Brain microvascular endothelial cell (primary cell): ENCODE measurements at regions not wholly inside any gene's neighbourhood (a gene's known extent, or its start where the extent isn't known, plus 50 kb on each side); places are given as distances from the start of the nearest gene placed in this dataset.

Experiments used
- DNase-seq: peaks from one replicate; pipeline ENCODE4 v3.0.0-alpha.2; 2020
- H3K27ac ChIP-seq: fragments of 250-450 bp; sonication (Bioruptor Pico); 2 replicates; pipeline ENCODE4 v1.5.1; 2020; ENCODE audit warnings: mild to moderate bottlenecking, moderate library complexity
- H3K27me3 ChIP-seq: fragments of 250-450 bp; sonication (Bioruptor Pico); replicated peaks from 2 replicates; pipeline ENCODE4 v1.5.1; 2020; ENCODE audit warnings: mild to moderate bottlenecking
- H3K36me3 ChIP-seq: fragments of 250-450 bp; sonication (Bioruptor Pico); replicated peaks from 2 replicates; pipeline ENCODE4 v1.5.1; 2020; ENCODE audit warnings: mild to moderate bottlenecking
- H3K4me3 ChIP-seq: 2 replicates; pipeline ENCODE4 v1.5.1; 2011; ENCODE audit warnings: low read depth, mild to moderate bottlenecking, control low read depth, low read length, moderate library complexity
- CTCF ChIP-seq: IDR thresholded peaks from 2 replicates; pipeline ENCODE4 v1.5.1; 2011; ENCODE audit warnings: low read depth, mild to moderate bottlenecking, moderate library complexity, low read length, control low read depth, inconsistent platforms; ENCODE audit errors: missing control alignments
- in situ Hi-C: cut with HindIII; loops from 2 replicates; pipeline ENCODE4 v1.10.0; 2017; ENCODE audit warnings: low sequenced_read_pairs, low pct_ligation_motif_present

- Histone ChIP-seq H3K27me3 (no peaks in the 10 kb centered on the region), H3K4me3 (no peak overlapping the region), H3K27ac (no peak overlapping the region), H3K36me3 (no peaks in the 10 kb centered on the region)
- TF ChIP-seq CTCF, result no peak
- no peak for DNase-seq
- in situ Hi-C loops, result no loop called here
Measured at GRCh38 chr13:99823961-99824360, 147.6 kb downstream of the ZIC5 start.

- Histone ChIP-seq H3K27me3 (no peaks in the 10 kb centered on the region), H3K27ac (no peak overlapping the region), H3K36me3 (no peaks in the 10 kb centered on the region), H3K4me3 (no peak overlapping the region)
- DNase-seq, result no peak
- TF ChIP-seq CTCF, result no peak
- in situ Hi-C loops, result no loop called here
Measured at GRCh38 chr13:99822820-99823219, 148.7 kb downstream of the ZIC5 start.

DNA sequence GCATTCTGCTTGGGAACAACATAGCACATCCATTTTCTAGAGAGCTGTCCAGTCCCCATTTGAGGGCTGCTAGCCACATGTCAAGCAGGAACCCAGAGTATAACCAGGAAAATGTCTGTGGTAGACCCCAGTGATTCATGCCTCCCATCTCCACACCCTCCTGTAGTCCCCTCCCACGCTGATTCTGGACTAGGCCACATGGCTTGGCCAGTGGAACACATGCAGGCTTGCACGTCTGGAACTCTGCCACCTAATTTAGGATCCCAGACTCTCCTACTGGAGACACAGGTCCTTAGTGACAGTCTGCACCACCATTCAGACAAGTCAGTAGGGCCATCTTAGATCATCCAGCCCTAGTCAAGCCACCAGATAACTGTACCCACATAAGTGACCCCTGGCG lies 149.8 kb downstream of the ZIC5 start:
- TF ChIP-seq CTCF, result no peak
- no peak overlapping the region for H3K27ac ChIP-seq
- H3K27me3 ChIP-seq, result no peaks in the 10 kb centered on the region
- H3K4me3 ChIP-seq, result no peak overlapping the region
- no peaks in the 10 kb centered on the region for H3K36me3 ChIP-seq
- DNase-seq, result no peak
- in situ Hi-C loops, result no loop called here

- H3K36me3 ChIP-seq, result no peaks in the 10 kb centered on the region
- in situ Hi-C loops, result no loop called here
- no peak overlapping the region for H3K27ac ChIP-seq
- H3K4me3 ChIP-seq, result no peak overlapping the region
- DNase-seq, result no peak
- H3K27me3 ChIP-seq, result no peaks in the 10 kb centered on the region
- TF ChIP-seq CTCF, result no peak
Measured at GRCh38 chr13:99819967-99820366, 151.6 kb downstream of the ZIC5 start.

GRCh38 chr13:99816321-99816720 lies 155.2 kb downstream of the ZIC5 start:
- H3K36me3 ChIP-seq, result no peaks in the 10 kb centered on the region
- no peak for DNase-seq
- no peak overlapping the region for H3K27ac ChIP-seq
- TF ChIP-seq CTCF, result no peak
- no peaks in the 10 kb centered on the region for H3K27me3 ChIP-seq
- H3K4me3 ChIP-seq, result no peak overlapping the region
- in situ Hi-C loops, result no loop called here

DNA sequence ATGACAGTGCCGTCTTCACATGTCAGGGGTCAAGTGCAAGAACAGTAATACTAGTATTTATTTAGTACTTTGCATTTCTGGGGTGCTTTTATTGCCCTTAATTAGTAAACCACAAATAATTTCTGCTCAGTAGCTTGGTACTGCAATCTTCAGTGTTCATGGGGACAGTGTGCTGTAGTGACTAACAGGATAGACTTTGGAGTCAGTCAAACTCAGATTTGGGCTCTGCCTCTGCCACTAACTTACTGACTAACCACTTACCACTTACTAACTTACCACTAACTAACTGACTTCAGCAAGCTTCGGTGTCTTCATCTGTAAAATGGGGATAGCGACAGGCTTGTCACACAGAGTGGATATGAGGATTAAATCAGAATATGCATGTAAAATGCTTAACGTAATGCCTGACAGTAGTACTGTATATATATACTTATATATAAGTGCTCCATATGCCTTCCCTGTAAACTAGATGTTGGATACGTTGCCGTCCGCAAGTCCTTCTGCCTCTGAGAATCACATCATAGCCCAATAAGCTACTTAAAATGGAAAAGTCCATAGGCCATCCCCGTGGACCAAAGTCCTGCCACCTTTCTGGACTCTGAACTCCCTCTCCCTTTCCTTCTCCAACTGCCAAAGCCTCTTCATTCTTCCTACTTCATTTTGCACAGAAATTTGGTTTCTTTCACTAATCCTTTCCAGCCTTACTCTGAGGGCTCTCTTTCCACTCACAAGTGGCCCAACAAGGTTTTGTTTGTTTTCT lies 158.1 kb downstream of the ZIC5 start:
- Histone ChIP-seq H3K27me3 (no peaks in the 10 kb centered on the region), H3K4me3 (no peak overlapping the region), H3K27ac (no peak overlapping the region), H3K36me3 (no peaks in the 10 kb centered on the region)
- no peak for DNase-seq
- in situ Hi-C loops, result no loop called here
- no peak for TF ChIP-seq CTCF
